ENCODE measurements at regions not wholly inside any gene's neighbourhood (a gene's known extent, or its start where the extent isn't known, plus 50 kb on each side); places are given as distances from the start of the nearest gene placed in this dataset.

DNA sequence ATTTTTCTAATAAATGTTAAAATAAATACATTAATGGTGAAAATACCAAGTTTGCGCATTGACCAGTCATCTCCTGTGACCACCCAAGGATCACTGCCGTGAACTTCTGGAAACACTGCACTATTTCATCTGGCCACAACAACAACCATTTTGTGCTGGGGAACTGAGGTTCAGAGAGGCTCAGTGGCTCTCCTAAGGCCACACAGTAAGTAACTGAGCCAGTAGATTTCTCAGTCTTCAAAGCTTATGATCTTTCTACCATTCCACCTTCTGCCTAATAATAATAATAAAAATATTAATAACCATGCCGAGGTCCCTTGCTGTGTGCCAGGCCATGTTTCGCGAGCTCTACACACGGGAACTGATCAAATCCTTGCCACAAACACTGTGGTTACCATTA, 182.0 kb downstream of the IRF8 start:
- TF ChIP-seq, protein P1, sequence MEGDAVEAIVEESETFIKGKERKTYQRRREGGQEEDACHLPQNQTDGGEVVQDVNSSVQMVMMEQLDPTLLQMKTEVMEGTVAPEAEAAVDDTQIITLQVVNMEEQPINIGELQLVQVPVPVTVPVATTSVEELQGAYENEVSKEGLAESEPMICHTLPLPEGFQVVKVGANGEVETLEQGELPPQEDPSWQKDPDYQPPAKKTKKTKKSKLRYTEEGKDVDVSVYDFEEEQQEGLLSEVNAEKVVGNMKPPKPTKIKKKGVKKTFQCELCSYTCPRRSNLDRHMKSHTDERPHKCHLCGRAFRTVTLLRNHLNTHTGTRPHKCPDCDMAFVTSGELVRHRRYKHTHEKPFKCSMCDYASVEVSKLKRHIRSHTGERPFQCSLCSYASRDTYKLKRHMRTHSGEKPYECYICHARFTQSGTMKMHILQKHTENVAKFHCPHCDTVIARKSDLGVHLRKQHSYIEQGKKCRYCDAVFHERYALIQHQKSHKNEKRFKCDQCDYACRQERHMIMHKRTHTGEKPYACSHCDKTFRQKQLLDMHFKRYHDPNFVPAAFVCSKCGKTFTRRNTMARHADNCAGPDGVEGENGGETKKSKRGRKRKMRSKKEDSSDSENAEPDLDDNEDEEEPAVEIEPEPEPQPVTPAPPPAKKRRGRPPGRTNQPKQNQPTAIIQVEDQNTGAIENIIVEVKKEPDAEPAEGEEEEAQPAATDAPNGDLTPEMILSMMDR (IDR thresholded peaks at IDR 0.05), result no peak

DNA sequence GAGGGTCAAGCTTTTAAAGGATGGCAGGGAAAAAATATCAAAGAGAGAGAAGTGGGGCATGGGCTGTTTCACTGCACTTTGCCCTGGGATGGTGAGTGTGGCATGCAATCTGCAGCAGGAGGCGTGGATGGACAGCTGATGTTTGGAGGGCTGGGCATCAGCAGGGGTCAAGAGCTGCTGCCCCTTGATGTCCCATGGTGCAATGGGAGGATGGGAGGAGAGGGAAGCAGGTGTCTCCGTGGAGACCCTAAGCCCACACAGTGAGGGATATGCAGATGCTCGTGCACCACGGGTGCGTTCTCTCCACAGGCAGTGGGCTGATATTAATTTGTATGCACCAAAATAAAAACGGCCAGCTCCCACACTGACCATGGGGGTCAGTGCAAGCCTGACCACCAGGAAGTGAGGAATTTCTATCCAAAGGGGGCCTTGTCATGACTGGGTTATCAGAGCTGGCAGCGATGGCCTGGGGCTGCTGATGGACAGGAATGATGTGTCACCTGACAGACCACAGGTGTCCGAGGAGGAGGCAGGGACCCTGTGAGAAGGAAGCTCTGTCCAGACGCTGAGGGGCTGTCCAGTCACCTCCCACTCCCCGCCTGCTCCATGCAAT, 183.6 kb downstream of the IRF8 start:
- no peaks in the 10 kb centered on the region for H3K4me1 Mint-ChIP-seq (ENCODE audit: unreplicated experiment)
- H3K4me3 Mint-ChIP-seq (ENCODE audit: unreplicated experiment), result no peak overlapping the region
- no peaks in the 10 kb centered on the region for H3K9me3 Mint-ChIP-seq (ENCODE audit: unreplicated experiment)
- TF ChIP-seq, protein P1 (IDR thresholded peaks at IDR 0.05), result no peak
- H3K27ac Mint-ChIP-seq (ENCODE audit: unreplicated experiment), result no peak overlapping the region
- H3K27me3 Mint-ChIP-seq (ENCODE audit: unreplicated experiment), result peaks cover 27% of the 10 kb centered on the region
- H3K36me3 Mint-ChIP-seq (ENCODE audit: unreplicated experiment), result no peaks in the 10 kb centered on the region
- no peak for DNase-seq (ENCODE audit: extremely low spot score, unreplicated experiment)

More for the DNA sequence above, 182.0 kb downstream of the IRF8 start:
- no peaks in the 10 kb centered on the region for H3K4me1 Mint-ChIP-seq (ENCODE audit: unreplicated experiment)
- no peaks in the 10 kb centered on the region for H3K36me3 Mint-ChIP-seq (ENCODE audit: unreplicated experiment)
- H3K27me3 Mint-ChIP-seq (ENCODE audit: unreplicated experiment), result peaks cover 33% of the 10 kb centered on the region
- H3K9me3 Mint-ChIP-seq (ENCODE audit: unreplicated experiment), result no peaks in the 10 kb centered on the region
- DNase-seq (ENCODE audit: extremely low spot score, unreplicated experiment), result no peak
- H3K27ac Mint-ChIP-seq (ENCODE audit: unreplicated experiment), result no peak overlapping the region
- no peak overlapping the region for H3K4me3 Mint-ChIP-seq (ENCODE audit: unreplicated experiment)

DNA sequence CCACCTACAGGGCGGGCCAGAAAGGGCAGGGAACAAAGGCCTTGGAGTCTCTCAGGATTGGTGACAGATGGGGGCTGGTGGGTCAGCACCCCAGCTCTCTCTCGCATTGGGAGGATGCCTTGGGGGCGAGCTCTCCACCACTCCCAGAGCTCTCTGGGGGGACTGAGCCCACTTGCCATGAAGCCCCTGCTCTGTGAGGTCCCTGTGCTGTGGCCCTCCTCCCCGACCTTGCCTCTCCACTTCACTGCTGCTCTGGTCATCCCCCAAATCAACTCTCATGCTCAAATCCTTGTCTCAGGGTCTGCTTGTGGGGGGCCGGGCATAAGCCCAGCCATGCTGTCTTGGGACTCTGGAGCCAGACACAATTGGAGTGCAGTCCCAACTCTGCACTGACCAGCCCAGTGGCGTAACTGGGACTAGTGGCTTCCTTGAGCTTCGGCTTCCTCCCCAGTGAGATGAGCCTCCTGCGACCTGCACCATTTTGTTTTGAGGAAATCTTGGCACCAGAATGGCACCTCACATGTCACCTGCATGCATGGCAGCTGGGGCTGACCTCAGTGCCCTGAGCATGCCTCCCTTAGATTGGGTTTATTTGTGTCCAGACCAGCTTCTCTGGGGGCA, 184.5 kb downstream of the IRF8 start:
- no peak overlapping the region for H3K4me3 Mint-ChIP-seq (ENCODE audit: unreplicated experiment)
- TF ChIP-seq, protein P1 (IDR thresholded peaks at IDR 0.05), result no peak
- H3K36me3 Mint-ChIP-seq (ENCODE audit: unreplicated experiment), result no peaks in the 10 kb centered on the region
- no peaks in the 10 kb centered on the region for H3K4me1 Mint-ChIP-seq (ENCODE audit: unreplicated experiment)
- no peak overlapping the region for H3K27ac Mint-ChIP-seq (ENCODE audit: unreplicated experiment)
- no peak for DNase-seq (ENCODE audit: extremely low spot score, unreplicated experiment)
- peaks cover 24% of the 10 kb centered on the region for H3K27me3 Mint-ChIP-seq (ENCODE audit: unreplicated experiment)
- H3K9me3 Mint-ChIP-seq (ENCODE audit: unreplicated experiment), result no peaks in the 10 kb centered on the region

DNA sequence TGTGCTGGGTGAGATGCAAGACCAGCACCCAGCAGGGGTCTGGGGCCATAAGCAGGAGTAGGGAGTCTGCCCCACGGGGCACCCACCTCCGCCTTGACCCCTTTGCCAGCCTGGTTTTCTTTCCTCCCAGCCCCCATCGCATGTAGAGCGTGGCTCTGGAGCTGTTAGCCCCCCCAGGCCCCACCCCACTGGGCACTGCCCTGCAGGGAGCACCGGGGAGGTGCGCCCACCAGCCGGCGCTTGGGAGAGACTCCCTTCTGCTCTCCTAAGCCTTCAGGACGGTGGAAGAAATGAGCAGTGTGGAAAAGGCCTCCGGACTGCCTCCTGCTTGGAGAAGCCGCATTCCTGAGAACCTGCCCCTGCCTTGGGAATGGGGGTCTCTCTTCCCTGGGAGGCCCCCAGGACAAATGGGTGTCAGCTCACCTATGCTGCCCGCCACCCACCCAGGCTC, 186.2 kb downstream of the IRF8 start:
- no peak overlapping the region for H3K27ac Mint-ChIP-seq (ENCODE audit: unreplicated experiment)
- H3K9me3 Mint-ChIP-seq (ENCODE audit: unreplicated experiment), result no peaks in the 10 kb centered on the region
- peaks cover 18% of the 10 kb centered on the region for H3K27me3 Mint-ChIP-seq (ENCODE audit: unreplicated experiment)
- DNase-seq (ENCODE audit: extremely low spot score, unreplicated experiment), result no peak
- H3K36me3 Mint-ChIP-seq (ENCODE audit: unreplicated experiment), result no peaks in the 10 kb centered on the region
- TF ChIP-seq, protein P1 (IDR thresholded peaks at IDR 0.05), result no peak
- H3K4me1 Mint-ChIP-seq (ENCODE audit: unreplicated experiment), result no peaks in the 10 kb centered on the region
- H3K4me3 Mint-ChIP-seq (ENCODE audit: unreplicated experiment), result no peak overlapping the region

DNA sequence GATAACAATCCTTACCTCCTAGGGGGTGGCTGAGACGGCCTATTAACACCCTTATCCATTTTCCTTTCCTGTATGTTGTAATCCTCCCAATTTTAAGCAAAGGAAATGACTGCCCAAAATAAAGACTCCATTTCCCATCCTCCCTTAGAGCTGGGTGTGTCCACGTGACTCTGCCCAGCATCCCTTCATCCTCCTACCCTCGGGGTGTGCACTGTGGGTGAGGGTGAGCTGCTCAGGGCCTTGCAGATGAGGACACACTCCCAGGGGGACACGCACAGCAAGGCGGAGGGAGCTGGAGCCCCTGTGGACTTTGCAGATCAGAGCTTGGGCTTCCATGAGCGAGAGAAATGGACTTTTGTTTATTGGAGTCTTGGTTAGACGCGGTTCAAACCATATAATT, 186.8 kb downstream of the IRF8 start:
- TF ChIP-seq, protein P1 (IDR thresholded peaks at IDR 0.05), result no peak
- Mint-ChIP-seq H3K36me3 (ENCODE audit: unreplicated experiment) (no peaks in the 10 kb centered on the region), H3K27ac (ENCODE audit: unreplicated experiment) (no peak overlapping the region), H3K4me3 (ENCODE audit: unreplicated experiment) (no peak overlapping the region), H3K27me3 (ENCODE audit: unreplicated experiment) (peaks cover 21% of the 10 kb centered on the region), H3K4me1 (ENCODE audit: unreplicated experiment) (no peaks in the 10 kb centered on the region), H3K9me3 (ENCODE audit: unreplicated experiment) (no peaks in the 10 kb centered on the region)
- no peak for DNase-seq (ENCODE audit: extremely low spot score, unreplicated experiment)
